ENCODE measurements at regions not wholly inside any gene's neighbourhood (a gene's known extent, or its start where the extent isn't known, plus 50 kb on each side); places are given as distances from the start of the nearest gene placed in this dataset.

DNA sequence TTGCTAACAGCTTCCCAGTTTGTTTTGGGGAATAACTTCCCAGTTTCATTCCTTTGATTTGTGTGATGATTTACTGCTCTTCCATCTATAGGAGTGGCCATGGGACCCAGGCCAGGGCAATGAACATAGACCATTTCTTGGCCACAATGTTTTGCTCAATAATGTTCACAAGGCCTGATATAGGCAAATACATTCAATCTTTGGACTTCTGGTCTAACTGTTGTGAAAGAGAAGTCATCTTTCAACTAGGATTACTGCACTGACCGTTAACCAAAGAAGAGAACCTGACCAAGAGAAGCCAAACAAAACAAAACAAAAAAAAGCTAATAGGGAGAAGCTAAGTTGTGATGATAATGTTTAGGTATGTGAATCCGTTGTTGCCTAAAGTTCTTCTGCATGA is 221.8 kb upstream of the SUCLG2 start:
- no peak for DNase-seq (ENCODE audit: low read depth in 2 of 2)

- DNase-seq (ENCODE audit: low read depth in 2 of 2), result no peak
Observed at GRCh38 chr3:67875858-67876257, 221.4 kb upstream of the SUCLG2 start.

DNA sequence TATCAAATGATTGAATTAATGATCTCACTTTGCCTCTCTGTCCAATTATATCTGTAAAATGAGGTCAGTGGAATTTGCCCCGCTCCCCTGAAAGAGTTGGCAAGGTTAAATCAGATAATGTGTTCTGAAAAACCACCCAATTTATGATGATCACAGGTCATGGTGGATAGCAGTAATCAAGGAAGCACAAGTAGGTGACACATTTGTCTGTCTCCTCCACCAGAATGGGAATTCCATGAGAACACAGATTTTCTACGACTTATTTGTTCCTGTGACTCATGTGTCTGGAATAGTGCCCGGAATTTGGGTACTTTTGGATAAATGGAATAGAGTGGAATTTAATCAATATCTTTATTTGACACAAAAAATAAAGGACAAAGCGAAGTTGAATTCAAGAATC is 220.9 kb upstream of the SUCLG2 start:
- no peak for DNase-seq (ENCODE audit: low read depth in 2 of 2)

DNA sequence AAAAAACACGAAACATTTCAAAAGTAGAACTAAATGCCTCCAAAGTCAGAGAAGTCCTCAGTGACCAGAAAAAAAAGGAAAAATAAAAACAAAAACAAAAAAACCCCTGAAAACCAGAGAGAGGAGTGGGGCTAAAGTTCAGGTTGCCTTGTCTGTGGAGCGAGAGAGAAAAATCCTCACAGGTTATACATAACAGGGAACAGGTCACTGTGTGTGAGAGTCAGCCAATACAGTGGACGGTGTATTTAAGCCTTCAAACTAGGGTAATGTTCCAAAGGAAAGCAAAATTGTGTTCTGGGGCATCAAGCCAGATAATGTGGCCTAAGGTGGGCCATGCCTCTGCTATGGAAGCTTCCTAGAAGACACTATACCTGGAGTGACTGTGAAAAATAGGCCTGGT is 216.1 kb upstream of the SUCLG2 start:
- DNase-seq (ENCODE audit: low read depth in 2 of 2), result no peak

DNA sequence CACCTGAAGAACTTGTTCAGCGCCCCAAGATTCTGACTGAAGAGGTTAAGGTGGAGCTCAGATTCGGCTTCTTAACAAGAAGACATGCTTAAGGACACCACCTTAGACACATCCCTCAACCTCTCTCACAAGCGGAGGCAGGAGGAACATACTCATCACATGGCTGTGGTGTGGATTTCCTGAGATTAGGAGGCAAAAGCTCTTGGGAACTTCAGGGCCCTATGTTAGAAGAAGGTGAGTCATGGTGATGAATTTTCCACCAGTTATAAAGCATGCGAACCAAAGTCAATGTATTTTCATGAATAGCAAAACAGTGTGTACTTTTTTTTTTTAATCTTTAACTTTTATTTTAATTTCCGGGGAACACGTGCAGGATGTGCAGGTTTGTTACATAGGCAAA is 212.2 kb upstream of the SUCLG2 start:
- no peak for DNase-seq (ENCODE audit: low read depth in 2 of 2)

GRCh38 chr3:67864587-67865183 is 210.3 kb upstream of the SUCLG2 start:
- no peak for DNase-seq (ENCODE audit: low read depth in 2 of 2)

- DNase-seq (ENCODE audit: low read depth in 2 of 2), result no peak
Observed at GRCh38 chr3:67863869-67864268, 209.5 kb upstream of the SUCLG2 start.

- no peak for DNase-seq (ENCODE audit: low read depth in 2 of 2)
Observed at GRCh38 chr3:67860429-67860828, 206.0 kb upstream of the SUCLG2 start.

DNA sequence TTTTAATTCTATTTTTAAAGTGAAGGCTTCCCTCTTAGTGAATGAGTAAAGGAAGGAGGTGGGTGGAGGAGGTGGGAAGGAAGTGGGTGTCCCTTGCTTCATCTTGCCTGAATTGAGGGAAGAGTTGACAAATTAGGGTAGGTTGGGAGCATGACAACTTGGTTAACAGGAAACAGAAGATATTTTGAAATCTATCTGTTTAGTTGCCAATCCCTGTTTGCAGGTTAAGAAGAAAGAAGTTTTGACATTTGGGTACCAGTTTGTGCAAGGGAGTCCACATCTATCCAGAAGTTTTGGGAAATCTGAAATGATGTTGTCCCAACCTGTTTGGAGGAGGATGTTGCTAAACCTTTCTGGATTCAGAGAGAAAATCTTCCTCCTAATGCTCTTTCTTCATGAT is 204.1 kb upstream of the SUCLG2 start:
- no peak for DNase-seq (ENCODE audit: low read depth in 2 of 2)

DNA sequence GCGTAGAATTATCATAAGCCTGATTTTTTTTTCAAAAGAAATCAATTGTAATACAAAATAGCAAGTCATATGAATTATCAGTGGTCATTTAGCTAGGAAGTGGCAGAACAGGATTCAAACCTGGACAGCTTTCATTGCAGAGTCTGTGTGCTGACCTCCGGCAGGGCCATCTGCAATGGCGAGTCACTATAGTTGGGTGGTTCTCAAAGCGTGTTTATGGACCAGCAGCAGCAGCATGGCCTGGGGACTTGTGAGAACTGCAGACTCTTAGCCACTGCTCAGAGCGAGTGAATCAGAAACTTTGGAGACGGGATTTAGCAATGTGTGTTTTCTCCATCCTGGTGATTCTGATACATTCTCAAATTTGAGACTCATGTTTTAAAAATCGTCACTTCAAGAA is 202.3 kb upstream of the SUCLG2 start:
- DNase-seq (ENCODE audit: low read depth in 2 of 2), result no peak

GRCh38 chr3:67854663-67855062 is 200.3 kb upstream of the SUCLG2 start:
- DNase-seq (ENCODE audit: low read depth in 2 of 2), result no peak

DNA sequence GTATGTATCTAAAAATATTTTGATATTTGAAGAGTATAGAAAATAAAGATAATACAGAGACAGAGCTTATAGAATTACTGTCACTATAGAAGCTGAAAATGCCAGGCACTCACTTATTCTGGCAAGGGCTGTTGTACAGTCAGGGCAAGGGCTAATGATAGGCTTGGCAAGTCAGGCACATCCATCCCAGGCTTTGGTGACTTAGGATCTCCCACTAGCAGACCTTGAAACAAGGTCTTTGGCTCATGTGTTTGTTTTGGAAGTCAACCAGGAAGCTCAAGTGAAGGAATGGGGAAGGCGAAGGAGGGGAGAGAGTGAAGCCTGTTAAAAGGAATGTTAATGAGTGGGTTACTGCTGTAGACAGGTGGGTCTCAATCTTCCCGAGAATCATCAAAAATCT is 199.1 kb upstream of the SUCLG2 start:
- DNase-seq (ENCODE audit: low read depth in 2 of 2), result no peak

DNA sequence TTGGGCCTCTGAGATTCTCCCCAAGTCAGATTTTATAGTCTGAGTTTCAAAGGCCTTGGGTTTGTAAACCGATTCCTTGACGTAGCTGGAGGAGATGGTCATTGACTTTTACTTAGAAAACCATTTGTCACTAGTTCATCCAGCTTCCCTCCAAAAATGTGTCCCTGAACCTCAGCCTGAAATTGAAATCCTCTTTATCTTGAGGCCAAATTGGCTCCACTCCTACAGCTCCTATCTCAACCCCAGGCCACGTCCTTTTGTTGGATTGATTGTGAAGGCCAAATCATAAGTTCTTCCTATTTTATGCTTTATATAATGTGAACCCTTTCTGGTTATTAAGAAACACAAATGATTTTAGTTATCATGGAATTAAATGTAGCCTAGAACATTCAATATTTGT is 193.9 kb upstream of the SUCLG2 start:
- DNase-seq (ENCODE audit: low read depth in 2 of 2), result no peak

- DNase-seq (ENCODE audit: low read depth in 2 of 2), result no peak
Observed at GRCh38 chr3:67846166-67846565, 191.8 kb upstream of the SUCLG2 start.

DNA sequence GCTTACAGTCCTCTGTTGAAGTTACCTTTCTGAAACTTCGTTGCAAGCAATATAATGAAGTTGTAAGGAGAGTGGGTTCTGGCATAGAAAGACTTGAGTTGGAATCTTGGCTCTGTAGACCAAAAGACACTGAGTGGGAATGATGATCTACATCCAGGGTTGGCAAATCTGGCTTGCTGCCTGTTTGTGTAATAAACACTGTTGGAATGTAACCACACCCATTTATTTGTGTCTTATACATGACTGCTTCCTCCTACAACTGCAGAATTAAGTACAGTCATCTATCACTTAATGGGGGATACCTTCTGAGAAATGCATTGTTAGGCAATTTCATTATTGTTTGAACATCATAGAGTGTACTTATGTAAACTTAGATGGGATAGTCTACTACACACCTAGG is 178.4 kb upstream of the SUCLG2 start:
- DNase-seq (ENCODE audit: low read depth in 2 of 2), result no peak

- DNase-seq (ENCODE audit: low read depth in 2 of 2), result no peak
Observed at GRCh38 chr3:67831262-67831661, 176.8 kb upstream of the SUCLG2 start.

DNA sequence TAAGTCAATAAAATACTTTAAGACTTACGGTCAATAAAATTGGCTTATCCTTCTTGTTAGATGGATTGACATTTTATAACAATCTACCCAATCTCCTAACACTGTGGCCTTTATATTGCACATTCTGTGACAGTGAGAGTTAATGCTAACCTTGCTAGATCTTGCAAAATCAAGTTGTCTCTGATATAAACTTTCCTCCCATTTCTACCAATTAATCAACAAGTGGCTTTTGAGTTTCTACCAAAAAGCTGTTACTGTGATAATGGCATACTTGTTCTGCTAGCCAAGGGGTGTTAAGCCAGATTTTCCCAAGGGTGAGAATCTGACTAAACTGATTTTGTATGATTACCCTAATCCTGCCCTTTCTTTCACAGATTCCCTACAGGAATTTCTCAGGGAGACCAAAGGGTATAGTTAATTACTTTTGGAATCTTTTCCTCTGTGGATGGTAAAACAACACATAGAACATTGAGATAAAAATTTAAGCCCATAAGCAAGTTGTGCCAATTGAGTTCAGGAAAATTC is 174.1 kb upstream of the SUCLG2 start:
- no peak for DNase-seq (ENCODE audit: low read depth in 2 of 2)

- no peak for DNase-seq (ENCODE audit: low read depth in 2 of 2)
Observed at GRCh38 chr3:67821135-67821534, 166.7 kb upstream of the SUCLG2 start.

- DNase-seq (ENCODE audit: low read depth in 2 of 2), result no peak
Observed at GRCh38 chr3:67819447-67819846, 165.0 kb upstream of the SUCLG2 start.

DNA sequence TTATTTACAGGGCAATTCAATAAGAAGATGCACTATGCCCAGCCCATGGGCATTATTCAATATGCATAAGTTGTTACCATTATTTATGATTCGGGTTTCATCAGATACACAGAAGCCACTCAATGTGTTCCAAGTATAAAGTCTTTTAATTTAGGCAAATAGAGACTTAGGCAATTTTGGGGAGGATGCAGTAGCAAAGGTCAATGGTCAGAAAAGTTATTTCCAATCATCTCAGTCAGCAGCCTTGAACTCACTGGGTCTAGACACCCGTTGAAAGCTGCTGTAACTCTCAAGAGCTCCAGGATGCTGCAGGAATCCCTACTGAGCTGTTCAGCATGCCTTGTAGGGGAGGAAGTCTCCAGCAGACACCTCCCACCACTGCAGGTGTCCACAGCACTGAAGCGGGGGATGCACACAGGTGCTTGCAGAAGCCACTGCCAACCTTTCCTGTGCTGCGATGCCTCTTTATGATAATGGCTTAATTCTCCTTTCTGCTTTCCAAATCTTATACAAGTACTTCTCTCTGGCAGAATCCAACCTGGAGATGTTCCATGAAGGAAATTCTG is 155.0 kb upstream of the SUCLG2 start:
- no peak for DNase-seq (ENCODE audit: low read depth in 2 of 2)

GRCh38 chr3:67808906-67809305 is 154.5 kb upstream of the SUCLG2 start:
- DNase-seq (ENCODE audit: low read depth in 2 of 2), result no peak

DNA sequence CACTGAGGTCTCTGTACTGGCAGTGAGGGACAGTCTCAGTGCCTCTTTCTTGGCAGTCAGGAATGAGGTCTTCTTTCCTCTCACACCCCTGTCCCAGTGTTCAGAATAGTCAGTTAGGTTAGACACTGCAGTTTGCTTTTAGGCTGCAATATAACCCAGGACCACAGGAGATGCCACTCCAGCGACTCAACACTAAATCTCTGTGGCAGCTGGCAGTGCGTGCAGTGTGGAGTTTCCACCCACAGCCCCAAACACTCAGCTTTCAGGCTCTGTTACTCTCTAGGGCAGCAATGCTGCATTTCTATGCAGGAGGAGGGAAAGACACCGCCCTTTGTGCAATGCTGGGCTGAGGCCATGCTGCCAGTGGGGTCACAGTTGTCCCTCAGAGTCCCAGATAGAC is 150.2 kb upstream of the SUCLG2 start:
- DNase-seq (ENCODE audit: low read depth in 2 of 2), result no peak

- DNase-seq (ENCODE audit: low read depth in 2 of 2), result no peak
Observed at GRCh38 chr3:67804089-67804488, 149.7 kb upstream of the SUCLG2 start.

DNA sequence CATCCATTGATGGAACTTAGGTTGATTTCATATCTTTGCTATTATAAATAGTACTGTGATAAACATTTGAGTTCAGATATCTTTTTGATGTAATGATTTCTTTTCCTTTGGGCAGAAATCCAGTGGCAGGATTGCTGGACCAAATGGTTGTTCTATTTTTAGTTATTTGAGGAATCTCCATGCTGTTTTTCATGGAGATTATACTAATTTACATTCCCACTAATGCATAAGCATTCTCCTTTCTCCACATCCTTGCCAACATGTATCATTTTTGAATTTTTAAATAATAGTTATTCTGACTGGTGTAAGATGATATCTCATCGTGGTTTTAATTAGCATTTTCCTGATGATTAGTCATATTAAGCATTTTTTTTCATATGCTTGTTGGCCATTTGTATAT is 144.0 kb upstream of the SUCLG2 start:
- no peak for DNase-seq (ENCODE audit: low read depth in 2 of 2)
